ENCODE measurements at regions not wholly inside any gene's neighbourhood (a gene's known extent, or its start where the extent isn't known, plus 50 kb on each side); places are given as distances from the start of the nearest gene placed in this dataset.
"Not testable (repeated sequence)": the region's sequence is repeated elsewhere in the genome, so short reads cannot be mapped to it uniquely, and the experiment has no call there.

GRCh38 chr11:129503646-129504045 lies 128.0 kb downstream of the BARX2 start:
- no peaks in the 10 kb centered on the region for H3K36me3 Mint-ChIP-seq
- peaks cover 9% of the 10 kb centered on the region for H3K9me3 Mint-ChIP-seq (ENCODE audit: low read depth)
- no peaks in the 10 kb centered on the region for H3K27me3 Mint-ChIP-seq
- no peak overlapping the region for H3K4me3 Mint-ChIP-seq
- H3K27ac Mint-ChIP-seq = no peak overlapping the region
- no peaks in the 10 kb centered on the region for H3K4me1 Mint-ChIP-seq (ENCODE audit: low read depth)

GRCh38 chr11:129505266-129505665 lies 129.6 kb downstream of the BARX2 start:
- Mint-ChIP-seq H3K9me3 (ENCODE audit: low read depth) (peaks cover 9% of the 10 kb centered on the region), H3K36me3 (no peaks in the 10 kb centered on the region)

GRCh38 chr11:129508163-129508562 lies 132.5 kb downstream of the BARX2 start:
- H3K27ac Mint-ChIP-seq = no peak overlapping the region
- H3K9me3 Mint-ChIP-seq (ENCODE audit: low read depth) = peaks cover 8% of the 10 kb centered on the region
- no peaks in the 10 kb centered on the region for H3K36me3 Mint-ChIP-seq
- H3K4me3 Mint-ChIP-seq = no peak overlapping the region
- H3K4me1 Mint-ChIP-seq (ENCODE audit: low read depth) = no peaks in the 10 kb centered on the region
- H3K27me3 Mint-ChIP-seq = no peaks in the 10 kb centered on the region

More at GRCh38 chr11:129505266-129505665, 129.6 kb downstream of the BARX2 start:
- Mint-ChIP-seq H3K4me3 (no peak overlapping the region), H3K27ac (no peak overlapping the region), H3K27me3 (no peaks in the 10 kb centered on the region), H3K4me1 (ENCODE audit: low read depth) (no peaks in the 10 kb centered on the region)

- H3K4me3 Mint-ChIP-seq = no peak overlapping the region
These were observed 152.6 kb downstream of the BARX2 start for GRCh38 chr11:129528296-129528695.

GRCh38 chr11:129530154-129530895 lies 154.7 kb downstream of the BARX2 start:
- peaks cover 5% of the 10 kb centered on the region for H3K27me3 Mint-ChIP-seq
- H3K9me3 Mint-ChIP-seq (ENCODE audit: low read depth) = peaks cover 11% of the 10 kb centered on the region
- H3K36me3 Mint-ChIP-seq = no peaks in the 10 kb centered on the region
- H3K4me3 Mint-ChIP-seq = no peak overlapping the region
- no peak overlapping the region for H3K27ac Mint-ChIP-seq
- H3K4me1 Mint-ChIP-seq (ENCODE audit: low read depth) = no peaks in the 10 kb centered on the region

More at GRCh38 chr11:129528296-129528695, 152.6 kb downstream of the BARX2 start:
- Mint-ChIP-seq H3K4me1 (ENCODE audit: low read depth) (no peaks in the 10 kb centered on the region), H3K27ac (no peak overlapping the region), H3K36me3 (no peaks in the 10 kb centered on the region), H3K27me3 (peaks cover 5% of the 10 kb centered on the region), H3K9me3 (ENCODE audit: low read depth) (peaks cover 8% of the 10 kb centered on the region)

GRCh38 chr11:129533395-129533794 lies 157.7 kb downstream of the BARX2 start:
- Mint-ChIP-seq H3K36me3 (no peaks in the 10 kb centered on the region), H3K27me3 (peaks cover 6% of the 10 kb centered on the region), H3K4me3 (no peak overlapping the region), H3K27ac (no peak overlapping the region), H3K9me3 (ENCODE audit: low read depth) (peaks cover 23% of the 10 kb centered on the region), H3K4me1 (ENCODE audit: low read depth) (no peaks in the 10 kb centered on the region)

GRCh38 chr11:129536338-129536737 lies 160.7 kb downstream of the BARX2 start:
- H3K27me3 Mint-ChIP-seq = peaks cover 8% of the 10 kb centered on the region
- H3K27ac Mint-ChIP-seq = no peak overlapping the region
- H3K4me3 Mint-ChIP-seq = no peak overlapping the region
- H3K9me3 Mint-ChIP-seq (ENCODE audit: low read depth) = peaks cover 29% of the 10 kb centered on the region
- H3K4me1 Mint-ChIP-seq (ENCODE audit: low read depth) = no peaks in the 10 kb centered on the region
- no peaks in the 10 kb centered on the region for H3K36me3 Mint-ChIP-seq

- Mint-ChIP-seq H3K27me3 (peaks cover 8% of the 10 kb centered on the region), H3K36me3 (no peaks in the 10 kb centered on the region), H3K4me1 (ENCODE audit: low read depth) (no peaks in the 10 kb centered on the region), H3K27ac (no peak overlapping the region), H3K9me3 (ENCODE audit: low read depth) (peaks cover 29% of the 10 kb centered on the region), H3K4me3 (no peak overlapping the region)
These were observed 162.7 kb downstream of the BARX2 start for GRCh38 chr11:129538323-129538722.

GRCh38 chr11:129543515-129544290 lies 168.1 kb downstream of the BARX2 start:
- Mint-ChIP-seq H3K9me3 (ENCODE audit: low read depth) (peaks cover 6% of the 10 kb centered on the region), H3K27ac (no peak overlapping the region), H3K27me3 (peaks cover 7% of the 10 kb centered on the region), H3K36me3 (no peaks in the 10 kb centered on the region), H3K4me3 (no peak overlapping the region), H3K4me1 (ENCODE audit: low read depth) (no peaks in the 10 kb centered on the region)

GRCh38 chr11:129544691-129545090 lies 169.0 kb downstream of the BARX2 start:
- H3K27ac Mint-ChIP-seq = no peak overlapping the region
- H3K9me3 Mint-ChIP-seq (ENCODE audit: low read depth) = peaks cover 9% of the 10 kb centered on the region
- H3K4me1 Mint-ChIP-seq (ENCODE audit: low read depth) = no peaks in the 10 kb centered on the region
- no peaks in the 10 kb centered on the region for H3K36me3 Mint-ChIP-seq
- peaks cover 7% of the 10 kb centered on the region for H3K27me3 Mint-ChIP-seq
- H3K4me3 Mint-ChIP-seq = no peak overlapping the region

GRCh38 chr11:129546266-129546665 lies 170.6 kb downstream of the BARX2 start:
- H3K27me3 Mint-ChIP-seq = peaks cover 6% of the 10 kb centered on the region
- no peak overlapping the region for H3K27ac Mint-ChIP-seq
- H3K36me3 Mint-ChIP-seq = peaks cover 2% of the 10 kb centered on the region
- H3K4me3 Mint-ChIP-seq = no peak overlapping the region
- H3K4me1 Mint-ChIP-seq (ENCODE audit: low read depth) = no peaks in the 10 kb centered on the region
- H3K9me3 Mint-ChIP-seq (ENCODE audit: low read depth) = peaks cover 11% of the 10 kb centered on the region

- Mint-ChIP-seq H3K4me3 (no peak overlapping the region), H3K36me3 (peaks cover 4% of the 10 kb centered on the region), H3K4me1 (ENCODE audit: low read depth) (no peaks in the 10 kb centered on the region), H3K27ac (no peak overlapping the region), H3K9me3 (ENCODE audit: low read depth) (peaks cover 7% of the 10 kb centered on the region), H3K27me3 (peaks cover 11% of the 10 kb centered on the region)
These were observed 181.8 kb downstream of the BARX2 start for GRCh38 chr11:129557421-129557820.

- no peaks in the 10 kb centered on the region for H3K36me3 Mint-ChIP-seq
- H3K4me1 Mint-ChIP-seq (ENCODE audit: low read depth) = no peaks in the 10 kb centered on the region
- no peaks in the 10 kb centered on the region for H3K27me3 Mint-ChIP-seq
- no peak overlapping the region for H3K4me3 Mint-ChIP-seq
- peaks cover 9% of the 10 kb centered on the region for H3K9me3 Mint-ChIP-seq (ENCODE audit: low read depth)
- H3K27ac Mint-ChIP-seq = no peak overlapping the region
These were observed 193.4 kb downstream of the BARX2 start for GRCh38 chr11:129569007-129569406.

- not testable (repeated sequence) for H3K4me3 Mint-ChIP-seq; H3K27me3 Mint-ChIP-seq; H3K4me1 Mint-ChIP-seq (ENCODE audit: low read depth); H3K9me3 Mint-ChIP-seq (ENCODE audit: low read depth); H3K36me3 Mint-ChIP-seq; H3K27ac Mint-ChIP-seq
These were observed 197.0 kb downstream of the BARX2 start for GRCh38 chr11:129572667-129573066.

- Mint-ChIP-seq H3K36me3 (no peaks in the 10 kb centered on the region), H3K4me3 (no peak overlapping the region), H3K27me3 (peaks cover 4% of the 10 kb centered on the region), H3K4me1 (ENCODE audit: low read depth) (no peaks in the 10 kb centered on the region), H3K9me3 (ENCODE audit: low read depth) (peaks cover 9% of the 10 kb centered on the region), H3K27ac (no peak overlapping the region)
These were observed 197.5 kb downstream of the BARX2 start for GRCh38 chr11:129573161-129573560.
